Prostate gland (tissue), 2 donors: ENCODE measurements at regions not wholly inside any gene's neighbourhood (a gene's known extent, or its start where the extent isn't known, plus 50 kb on each side); places are given as distances from the start of the nearest gene placed in this dataset.

Experiments
- DNase-seq: peaks from one replicate; pipeline ENCODE4 v3.0.0-alpha.2; 2019; ENCODE audit warnings: low spot score
- H3K27ac ChIP-seq, 2 donors: fragments of 200-600 bp; sonication (generic); 2 replicates each; pipeline ENCODE4 v1.5.1; 2017 to 2019
- H3K27me3 ChIP-seq: fragments of 200-600 bp; sonication (generic); replicated peaks from 2 replicates; pipeline ENCODE4 v1.5.1; 2019; ENCODE audit not compliant: insufficient read depth
- H3K36me3 ChIP-seq, 2 donors: fragments of 200-600 bp; sonication (generic); 1 replicate in 1 of 2; 2 replicates in 1 of 2; pipeline versions ENCODE4 v1.5.1 to v1.8.1; 2017 to 2019
- H3K4me1 ChIP-seq: fragments of 200-600 bp; sonication (generic); replicated peaks from 2 replicates; pipeline ENCODE4 v1.5.1; 2019
- H3K4me3 ChIP-seq, 2 donors: fragments of 200-600 bp; sonication (generic); 2 replicates each; pipeline ENCODE4 v1.5.1; 2017 to 2019
- H3K9me3 ChIP-seq: fragments of 200-600 bp; sonication (generic); 2 replicates; pipeline ENCODE4 v1.5.1; 2017
- CTCF ChIP-seq, 4 experiments: fragments of 200-600 bp in 2 of 4; fragments of 450-650 bp in 2 of 4; sonication (generic) in 2 of 4; IDR thresholded peaks; 1 replicate in 3 of 4; 2 replicates in 1 of 4; pipeline ENCODE4 v1.5.1; 2016 to 2019; ENCODE audit warnings: antibody characterized with exemption in 4 of 4, mild to moderate bottlenecking in 2 of 4, moderate library complexity in 2 of 4
- POLR2A ChIP-seq: fragments of 450-650 bp; IDR thresholded peaks from one replicate; pipeline ENCODE4 v1.6.1; 2016; ENCODE audit warnings: antibody characterized with exemption, mild to moderate bottlenecking
- POLR2AphosphoS5 ChIP-seq: sonication (generic); formaldehyde crosslinking; IDR thresholded peaks from one replicate; pipeline ENCODE4 v1.6.1; 2017; ENCODE audit warnings: antibody characterized with exemption
- WGBS: methylation state at CpG from one replicate; pipeline ENCODE4 v1.1.5; 2018; 5-methylcytosine and 5-hydroxymethylcytosine counted together
- intact Hi-C: fragments of 100-400 bp; cut with DNase I; formaldehyde crosslinking; loops from one replicate; pipeline ENCODE4 v1.14.2; 2022

GRCh38 chr7:124426621-124427020 is 339.0 kb downstream of the GPR37 start:
- intact Hi-C loops = no loop called here
- no peaks in the 10 kb centered on the region for H3K9me3 ChIP-seq
- no peak for DNase-seq
- H3K4me3 ChIP-seq = no peak overlapping the region
- H3K36me3 ChIP-seq = no peaks in the 10 kb centered on the region
- no peak overlapping the region for H3K27ac ChIP-seq
- no peaks in the 10 kb centered on the region for H3K4me1 ChIP-seq
- TF ChIP-seq POLR2AphosphoS5 = no peak
- TF ChIP-seq POLR2A = no peak
- TF ChIP-seq CTCF (IDR thresholded peaks at IDR 0.05) = no peak
- H3K27me3 ChIP-seq = no peaks in the 10 kb centered on the region

GRCh38 chr7:124423863-124424262 is 341.7 kb downstream of the GPR37 start:
- no peaks in the 10 kb centered on the region for H3K36me3 ChIP-seq
- H3K4me1 ChIP-seq = no peaks in the 10 kb centered on the region
- H3K27me3 ChIP-seq = no peaks in the 10 kb centered on the region
- no peak for DNase-seq
- H3K4me3 ChIP-seq = no peak overlapping the region
- no peaks in the 10 kb centered on the region for H3K9me3 ChIP-seq
- no peak for TF ChIP-seq CTCF (IDR thresholded peaks at IDR 0.05)
- TF ChIP-seq POLR2AphosphoS5 = no peak
- no peak for TF ChIP-seq POLR2A
- intact Hi-C loops = no loop called here
- 76% methylated on average over 3 of the region's 3 CpGs for WGBS
- H3K27ac ChIP-seq = no peak overlapping the region

GRCh38 chr7:124422081-124422480 is 343.5 kb downstream of the GPR37 start:
- no peaks in the 10 kb centered on the region for H3K4me1 ChIP-seq
- no peak for DNase-seq
- no peak overlapping the region for H3K27ac ChIP-seq
- TF ChIP-seq POLR2A = no peak
- no peak for TF ChIP-seq POLR2AphosphoS5
- TF ChIP-seq CTCF (IDR thresholded peaks at IDR 0.05) = no peak
- intact Hi-C loops = no loop called here
- no peak overlapping the region for H3K4me3 ChIP-seq
- WGBS = 56% methylated on average over 3 of the region's 3 CpGs
- no peaks in the 10 kb centered on the region for H3K36me3 ChIP-seq
- H3K27me3 ChIP-seq = no peaks in the 10 kb centered on the region
- no peaks in the 10 kb centered on the region for H3K9me3 ChIP-seq

- WGBS = 86% methylated on average over 2 of the region's 2 CpGs
- Histone ChIP-seq H3K27ac (no peak overlapping the region), H3K4me1 (no peaks in the 10 kb centered on the region), H3K36me3 (no peaks in the 10 kb centered on the region), H3K9me3 (no peaks in the 10 kb centered on the region), H3K4me3 (no peak overlapping the region), H3K27me3 (no peaks in the 10 kb centered on the region)
- intact Hi-C loops = no loop called here
- no peak for DNase-seq
- TF ChIP-seq POLR2A = no peak
- no peak for TF ChIP-seq POLR2AphosphoS5
- TF ChIP-seq CTCF (IDR thresholded peaks at IDR 0.05) = no peak
These were observed 345.2 kb downstream of the GPR37 start for GRCh38 chr7:124420367-124420766.

GRCh38 chr7:124413029-124413428 is 352.6 kb downstream of the GPR37 start:
- H3K36me3 ChIP-seq = no peaks in the 10 kb centered on the region
- no peak overlapping the region for H3K4me3 ChIP-seq
- TF ChIP-seq POLR2AphosphoS5 (no peak), CTCF (IDR thresholded peaks at IDR 0.05) (no peak), POLR2A (no peak)
- H3K27ac ChIP-seq = no peak overlapping the region
- intact Hi-C loops = no loop called here
- H3K27me3 ChIP-seq = no peaks in the 10 kb centered on the region
- H3K4me1 ChIP-seq = no peaks in the 10 kb centered on the region
- H3K9me3 ChIP-seq = no peaks in the 10 kb centered on the region
- 54% methylated on average over 3 of the region's 3 CpGs for WGBS
- DNase-seq = no peak
